ENCODE measurements at regions not wholly inside any gene's neighbourhood (a gene's known extent, or its start where the extent isn't known, plus 50 kb on each side); places are given as distances from the start of the nearest gene placed in this dataset.

DNA sequence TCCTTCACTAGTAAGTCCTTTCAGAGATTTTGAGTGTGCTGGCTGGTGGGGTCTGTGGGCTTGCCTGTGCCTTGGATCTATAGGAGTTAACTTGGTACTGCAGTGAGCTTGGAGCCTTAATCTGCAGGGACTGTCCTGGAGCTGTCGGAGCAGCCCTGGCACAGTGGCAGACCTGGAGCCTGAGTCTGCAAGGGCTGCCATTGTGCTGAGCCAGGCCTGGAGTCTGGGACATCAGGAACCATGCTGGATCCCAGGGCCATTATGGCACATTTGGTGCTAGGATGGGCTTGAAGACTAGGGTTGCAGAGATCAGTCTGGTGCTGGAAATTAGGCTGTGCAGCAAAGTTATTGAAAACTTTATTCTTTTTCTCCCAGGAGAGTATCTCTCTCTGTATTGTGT is 665.4 kb downstream of the METTL15 start:
- TF ChIP-seq SUZ12 (IDR thresholded peaks at IDR 0.05; ENCODE audit: extremely low read depth, insufficient read depth, insufficient read length) (no peak), ZNF274 (IDR thresholded peaks at IDR 0.05; ENCODE audit: low read depth, low read length) (no peak)

Data from NT2/D1 (cell line).